AG10803 (cell line): ENCODE measurements at regions not wholly inside any gene's neighbourhood (a gene's known extent, or its start where the extent isn't known, plus 50 kb on each side); places are given as distances from the start of the nearest gene placed in this dataset.
A peak's percentile ranks its signal among the peaks of the same experiment; 100 is the strongest.

ENCODE experiments used
- DNase-seq: peaks from one replicate; pipeline ENCODE4 v3.0.0; 2010; ENCODE audit warnings: low read depth
- H3K4me3 ChIP-seq: 2 replicates; pipeline ENCODE4 v1.5.1; 2011; ENCODE audit warnings: mild to moderate bottlenecking, low read length, control low read depth
- CTCF ChIP-seq: conservative IDR thresholded peaks from 2 replicates; pipeline ENCODE4 v1.5.1; 2011; ENCODE audit warnings: mild to moderate bottlenecking, low read length, control low read depth, inconsistent platforms

GRCh38 chr15:81540909-81541308, 166.9 kb upstream of the TMC3 start:
- H3K4me3 ChIP-seq, result no peak overlapping the region
- no peak for TF ChIP-seq CTCF
- DNase-seq, result no peak

GRCh38 chr15:81536356-81536755, 162.3 kb upstream of the TMC3 start:
- TF ChIP-seq CTCF, result no peak
- no peak overlapping the region for H3K4me3 ChIP-seq
- DNase-seq, result no peak

DNA sequence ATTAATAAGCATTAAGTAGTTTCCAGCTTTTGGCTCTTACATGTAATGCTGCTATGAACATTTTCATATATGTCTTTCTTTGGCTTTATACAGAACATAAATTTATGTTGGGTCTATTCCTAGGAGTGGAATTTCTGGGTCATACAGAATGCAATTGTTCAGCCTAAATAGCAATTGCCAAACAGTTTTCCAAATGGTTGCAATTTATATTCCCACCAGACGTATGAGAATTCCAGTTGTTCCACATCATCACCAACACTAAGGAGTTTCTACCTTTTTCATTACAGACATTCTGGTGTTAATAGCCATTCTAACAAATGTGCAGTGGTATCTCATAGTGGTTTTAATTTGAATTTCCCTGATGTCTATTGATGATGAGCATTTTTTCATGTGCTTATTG, 160.1 kb upstream of the TMC3 start:
- TF ChIP-seq CTCF, result no peak
- no peak for DNase-seq
- H3K4me3 ChIP-seq, result no peak overlapping the region

- no peak for DNase-seq
- no peak overlapping the region for H3K4me3 ChIP-seq
- TF ChIP-seq CTCF, result no peak
Observed at GRCh38 chr15:81532001-81532400, 158.0 kb upstream of the TMC3 start.

DNA sequence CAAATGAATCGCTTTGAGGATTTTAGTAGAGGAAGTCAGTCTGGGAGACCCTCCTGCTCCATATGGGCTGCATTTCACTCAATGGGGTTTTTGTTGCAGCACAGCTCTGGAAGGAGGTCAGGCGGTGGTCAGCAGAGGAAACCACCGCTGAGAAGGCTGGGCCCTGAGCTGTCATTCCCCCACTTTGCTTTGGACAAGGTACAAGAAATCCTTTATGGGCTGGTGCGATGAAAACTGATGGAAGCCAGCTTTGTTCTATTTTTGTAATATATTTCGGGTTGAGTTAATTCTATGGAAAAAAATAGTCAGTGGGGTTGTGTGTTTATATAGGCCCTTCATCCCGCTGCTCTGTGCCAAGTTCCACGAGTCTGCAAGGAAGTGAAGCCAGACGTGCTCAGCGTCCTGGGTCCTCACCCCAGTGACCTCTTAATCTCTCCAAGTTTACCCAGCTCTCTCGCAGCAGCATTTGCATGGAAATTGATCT, 157.1 kb upstream of the TMC3 start:
- H3K4me3 ChIP-seq, result no peak overlapping the region
- TF ChIP-seq CTCF, result no peak
- no peak for DNase-seq

DNA sequence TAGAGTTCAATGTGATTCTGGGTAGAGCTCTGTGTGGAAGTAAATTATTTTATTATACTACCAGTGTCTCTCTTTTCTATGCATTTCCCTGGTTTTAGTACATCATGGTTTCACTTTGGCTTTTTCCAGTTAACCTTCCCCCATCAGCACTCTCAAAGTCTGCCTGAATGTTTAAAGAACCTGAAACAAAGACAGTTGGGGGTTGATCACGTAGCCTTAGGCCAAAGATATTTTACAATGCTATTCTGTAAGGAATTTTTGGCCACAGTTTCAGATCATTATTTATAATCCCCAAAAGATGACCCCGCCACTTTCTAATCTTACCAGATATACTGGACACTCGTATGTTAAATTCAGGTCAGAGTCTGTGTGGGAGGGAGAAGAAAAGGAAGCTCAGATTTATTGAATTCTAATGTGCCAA, 156.3 kb upstream of the TMC3 start:
- no peak for TF ChIP-seq CTCF
- no peak overlapping the region for H3K4me3 ChIP-seq
- DNase-seq, result no peak

- TF ChIP-seq CTCF, result no peak
- H3K4me3 ChIP-seq, result no peak overlapping the region
- peak; percentile 34 for DNase-seq
Observed at GRCh38 chr15:81529481-81529880, 155.5 kb upstream of the TMC3 start.
